GM21447 (cell line): ENCODE measurements at regions not wholly inside any gene's neighbourhood (a gene's known extent, or its start where the extent isn't known, plus 50 kb on each side); places are given as distances from the start of the nearest gene placed in this dataset.
"Not testable (repeated sequence)": the region's sequence is repeated elsewhere in the genome, so short reads cannot be mapped to it uniquely, and the experiment has no call there.

Source experiments
- ATAC-seq: cut with Tn5 transposase; IDR thresholded peaks from one replicate; pipeline ENCODE4 v1.9.1; 2021; ENCODE audit not compliant: unreplicated experiment

DNA sequence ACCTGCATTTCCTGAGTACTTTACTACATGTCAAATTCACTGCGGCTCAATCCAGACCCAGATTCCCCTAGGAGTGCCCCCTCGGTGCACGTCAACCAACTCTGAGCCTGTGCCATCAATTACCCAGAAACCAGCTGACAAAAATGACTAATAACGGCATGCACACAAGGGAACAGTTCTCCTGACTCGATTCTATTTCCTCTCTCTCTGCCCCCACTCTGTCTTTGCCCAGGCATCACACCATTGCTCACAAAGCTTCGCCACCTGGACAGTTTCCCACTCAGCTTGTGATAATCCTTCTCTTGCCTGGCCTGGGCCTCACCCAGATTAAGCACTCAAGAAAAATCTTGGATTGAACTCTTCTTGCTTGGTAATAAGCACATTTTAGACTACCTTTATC is 115.3 kb upstream of the NDUFV2 start:
- peak; percentile 49 for ATAC-seq

DNA sequence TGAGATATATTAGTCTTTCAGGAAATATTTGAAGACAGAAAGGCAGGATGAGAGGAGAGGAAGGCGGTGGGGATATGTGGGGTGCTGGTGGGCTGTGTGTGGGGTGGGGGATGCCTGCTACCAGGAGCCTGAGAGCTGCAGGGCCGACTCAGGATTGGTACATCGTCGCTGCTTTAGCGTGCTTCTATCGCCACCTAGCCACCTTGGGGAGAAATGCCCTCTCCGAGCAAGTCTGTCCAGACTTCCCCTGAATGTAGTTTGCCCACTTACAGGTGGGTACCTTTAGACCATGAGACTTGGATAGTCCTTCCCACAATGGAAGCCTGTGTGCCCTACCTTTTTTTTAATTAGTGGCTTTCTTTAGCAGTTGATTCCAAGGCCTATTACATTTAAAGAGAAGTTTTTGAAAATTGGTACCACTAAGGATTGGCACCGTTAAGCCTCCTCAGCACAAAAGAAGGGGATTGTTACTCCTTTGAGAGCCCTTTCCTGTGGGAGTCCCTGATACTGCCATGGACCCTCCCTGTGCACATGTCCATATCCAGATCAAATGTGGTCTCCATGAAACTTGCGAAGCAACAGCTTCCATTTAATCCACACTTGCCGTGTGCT is 114.1 kb upstream of the NDUFV2 start:
- ATAC-seq = peak; percentile 69

DNA sequence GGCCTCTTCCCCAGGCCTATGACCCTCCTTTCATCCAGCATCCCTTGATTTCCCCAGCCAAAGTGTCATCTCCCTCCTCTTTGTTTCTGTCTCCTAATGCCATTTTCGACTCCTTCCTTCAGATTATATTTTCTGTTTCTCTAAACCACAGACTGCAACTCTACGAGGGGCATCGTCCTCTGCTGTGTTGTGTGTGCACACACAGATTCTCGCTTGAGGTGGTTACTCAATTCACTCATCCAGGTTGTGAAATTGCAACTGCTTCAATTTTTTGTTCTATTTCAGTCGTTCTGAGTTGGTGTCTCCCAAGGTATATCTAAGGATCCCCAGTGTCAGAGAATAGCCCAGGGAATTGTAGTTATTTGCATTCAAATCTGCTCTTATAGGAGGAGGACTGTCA is 113.5 kb upstream of the NDUFV2 start:
- ATAC-seq = no peak

DNA sequence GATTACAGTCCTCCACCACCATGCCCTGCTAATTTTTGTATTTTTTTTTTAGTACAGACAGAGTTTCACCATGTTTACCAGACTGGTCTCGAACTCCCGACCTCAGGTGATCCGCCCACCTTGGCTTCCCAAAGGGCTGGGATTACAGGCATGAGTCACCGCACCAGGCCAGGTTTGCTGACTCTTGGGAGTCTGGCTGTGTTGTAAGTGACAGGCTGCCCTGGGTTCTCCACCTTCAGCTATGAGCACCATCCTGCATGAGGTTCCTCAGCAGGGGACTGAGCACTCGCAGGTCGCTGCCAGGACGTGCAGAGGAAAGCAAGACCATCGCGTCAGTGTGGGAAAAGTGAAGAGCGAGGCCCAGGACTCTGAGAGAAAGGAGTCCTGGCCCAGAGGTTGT is 112.6 kb upstream of the NDUFV2 start:
- ATAC-seq = no peak

DNA sequence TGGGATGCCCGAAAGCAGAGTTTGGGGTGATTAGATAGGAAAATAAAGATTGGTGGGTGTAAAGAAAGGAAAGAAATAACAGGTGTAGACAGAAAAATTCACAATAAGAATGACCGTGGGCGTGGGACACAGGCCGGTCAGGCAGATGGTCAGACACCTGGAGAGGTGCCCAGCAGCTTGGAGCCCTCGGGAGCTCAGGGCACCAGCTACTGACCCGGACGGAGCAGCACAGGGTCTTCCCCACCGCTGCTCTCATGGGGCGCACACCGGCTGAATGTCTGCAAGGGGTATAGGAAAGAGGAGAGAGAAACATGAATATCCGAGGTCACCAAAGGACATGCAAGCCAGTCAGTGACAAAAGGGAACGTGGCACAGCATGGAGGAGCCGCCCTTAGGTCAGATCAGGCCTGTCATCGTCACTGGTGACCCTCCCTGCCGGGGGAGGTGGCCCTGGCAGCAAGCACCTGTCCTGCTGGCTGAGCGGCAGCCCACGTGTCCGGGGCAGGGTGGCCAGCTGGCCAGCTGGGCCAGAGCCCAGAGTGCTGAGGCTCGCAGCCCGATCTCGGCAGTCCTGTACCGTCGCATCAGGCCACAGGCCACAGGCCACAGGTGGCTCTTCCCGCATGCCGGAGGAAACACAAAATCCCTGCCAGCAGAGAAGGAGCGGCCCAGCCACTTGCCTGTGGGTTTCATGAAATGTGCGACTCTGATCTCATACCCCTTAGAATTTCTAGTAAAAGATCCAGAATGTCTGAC is 112.0 kb upstream of the NDUFV2 start:
- ATAC-seq = no peak

DNA sequence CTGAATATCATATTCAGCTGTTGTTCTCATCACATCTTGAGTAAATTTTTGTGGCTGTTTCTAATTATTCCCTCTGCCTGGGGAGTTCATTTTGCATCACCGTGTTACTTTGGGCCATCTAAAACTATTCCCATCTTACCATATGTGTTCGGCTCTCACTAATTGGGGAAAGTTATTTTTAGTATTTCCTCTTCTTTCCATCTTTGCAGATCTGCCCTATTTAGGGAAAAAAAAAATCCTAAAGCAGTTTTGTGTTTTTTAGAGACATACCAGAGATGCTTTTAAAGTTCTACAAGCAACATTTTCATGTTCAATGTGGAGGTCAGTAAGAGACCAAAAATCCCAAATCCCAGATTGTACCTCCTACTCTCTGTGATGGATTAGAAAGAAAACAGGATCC is 111.3 kb upstream of the NDUFV2 start:
- no peak for ATAC-seq

DNA sequence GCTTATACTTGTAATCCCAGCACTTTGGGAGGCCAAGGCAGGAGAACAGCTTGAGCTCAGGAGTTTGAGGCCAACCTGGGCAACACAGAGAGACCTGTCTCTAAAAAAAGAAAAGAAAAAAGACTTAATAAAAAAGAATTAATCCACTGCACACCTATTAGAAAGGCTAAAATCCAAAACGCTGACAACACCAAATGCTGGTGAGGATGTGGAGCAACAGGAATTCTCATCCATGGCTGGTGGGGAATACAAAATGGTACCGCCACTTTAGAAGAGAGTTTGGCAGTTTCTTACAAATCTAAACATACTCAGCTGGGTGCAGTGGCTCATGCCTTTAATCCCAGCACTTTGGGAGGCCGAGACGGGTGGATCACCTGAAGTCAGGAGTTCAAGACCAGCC is 110.0 kb upstream of the NDUFV2 start:
- ATAC-seq = not testable (repeated sequence)

DNA sequence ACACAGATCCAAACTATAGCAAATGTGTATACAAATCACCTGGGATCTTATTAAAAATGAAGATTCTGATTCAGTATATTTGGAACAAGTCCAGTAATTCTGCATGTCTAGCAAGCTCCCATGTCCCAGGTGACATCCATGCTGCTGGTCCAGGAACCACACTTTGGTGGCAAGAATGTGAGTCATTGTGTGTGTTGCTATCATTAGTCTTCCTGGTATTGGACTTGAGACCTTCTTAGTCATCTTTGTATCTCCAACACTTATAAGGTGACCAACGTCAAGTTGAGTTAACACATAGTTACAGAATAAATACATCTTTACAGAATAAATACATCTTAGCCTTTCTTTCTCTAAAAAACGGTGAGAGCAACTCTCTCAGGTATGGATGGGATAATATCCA is 107.9 kb upstream of the NDUFV2 start:
- ATAC-seq = no peak

DNA sequence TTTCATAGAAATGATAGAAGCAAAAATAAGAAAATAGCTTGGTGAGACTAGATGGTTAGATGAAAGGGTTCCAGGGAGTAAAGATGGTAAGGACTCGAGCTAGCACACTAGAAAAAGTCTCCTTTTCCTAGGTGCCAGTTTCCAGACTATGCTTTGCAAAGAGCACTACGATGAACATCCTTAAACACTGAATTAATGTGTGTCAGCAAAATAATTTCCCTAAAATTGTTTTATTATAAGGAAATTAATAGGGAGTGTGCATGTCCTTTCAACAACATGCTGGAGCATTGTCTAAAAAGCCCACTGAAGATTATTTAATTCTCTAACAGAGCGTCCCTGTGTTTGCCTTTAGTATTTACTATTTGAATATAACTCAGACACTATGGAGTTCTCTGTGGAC is 107.4 kb upstream of the NDUFV2 start:
- no peak for ATAC-seq

DNA sequence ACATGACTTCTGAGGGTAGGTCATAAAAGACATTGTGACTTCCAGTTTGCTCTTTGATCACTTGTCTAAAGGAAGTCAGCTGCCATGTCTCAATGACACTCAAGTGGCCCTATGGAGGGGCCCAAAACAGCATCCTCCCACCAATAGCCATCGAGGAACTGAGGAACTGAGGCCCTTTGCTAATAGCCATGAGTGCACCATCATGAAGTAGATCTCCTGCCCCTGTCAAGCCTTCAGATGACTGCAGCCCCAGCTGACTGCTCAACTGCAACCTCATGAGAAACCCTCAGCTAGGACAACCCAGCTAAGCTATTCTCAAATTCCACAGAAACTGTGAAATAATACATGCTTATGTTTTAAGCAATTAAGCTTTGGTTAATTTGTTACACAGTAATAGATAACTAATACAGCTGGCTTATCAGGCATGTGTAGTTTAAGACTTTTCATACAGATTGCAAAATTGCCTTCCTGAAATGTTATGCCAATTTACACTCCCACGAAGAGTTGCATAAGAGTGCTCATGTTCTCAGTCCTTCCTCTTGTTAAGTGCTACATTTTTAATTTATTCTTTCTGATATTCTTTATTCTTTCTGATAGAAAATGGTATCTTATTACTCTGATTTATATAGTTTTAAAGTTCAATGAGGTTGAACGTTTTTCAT is 105.6 kb upstream of the NDUFV2 start:
- no peak for ATAC-seq

DNA sequence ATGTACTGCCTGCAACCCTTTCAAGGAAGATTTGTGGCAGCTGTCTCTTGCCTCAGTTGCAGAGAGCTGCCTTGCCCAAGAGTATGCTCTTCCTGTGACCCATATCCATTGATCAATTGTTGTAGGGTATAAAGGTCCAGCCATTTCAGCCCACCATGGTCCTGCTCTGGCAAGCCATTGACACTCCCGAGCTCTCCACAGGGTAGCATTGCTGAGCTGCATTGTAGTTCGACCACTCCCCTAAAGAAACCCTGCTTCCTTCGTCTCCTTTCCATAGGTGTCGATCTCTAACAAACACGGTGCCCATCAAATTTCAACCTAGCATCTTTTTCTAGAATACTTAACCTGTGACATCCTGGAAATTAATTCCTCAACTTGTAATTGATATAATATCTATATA is 104.9 kb upstream of the NDUFV2 start:
- no peak for ATAC-seq

DNA sequence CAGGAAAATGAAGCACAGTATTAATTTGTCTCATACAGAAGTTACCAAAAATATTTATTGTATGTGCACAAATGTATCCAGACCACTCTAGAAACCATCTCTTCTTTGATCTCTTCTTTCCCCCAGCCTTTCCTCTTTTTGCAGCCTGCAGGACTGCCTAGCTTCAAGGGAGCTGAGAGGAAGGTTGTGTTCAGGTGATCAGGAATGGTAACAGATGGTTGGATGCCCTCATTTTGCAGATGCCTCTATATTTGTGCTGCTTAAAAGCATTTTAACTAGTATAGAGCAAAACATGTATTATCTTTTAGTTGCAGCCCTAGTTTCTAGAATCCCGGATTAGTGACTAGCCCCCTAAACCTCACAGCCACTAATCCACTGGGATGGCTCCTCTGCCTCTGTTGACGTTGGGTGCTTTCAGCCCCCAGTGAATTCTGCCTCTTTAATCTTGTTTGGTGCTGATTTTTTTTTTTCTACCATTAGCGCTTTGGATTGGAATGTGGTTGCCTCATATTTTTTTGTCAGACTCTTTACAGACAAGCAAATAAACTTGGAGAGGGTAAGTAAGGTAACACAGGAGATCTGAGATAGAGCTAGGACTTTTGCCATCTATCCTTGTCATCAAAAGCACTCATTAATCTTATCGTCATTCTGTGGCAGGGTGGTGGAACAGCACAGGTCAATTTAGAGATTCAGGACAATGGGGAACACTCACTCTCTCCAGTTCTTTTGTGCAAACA is 103.8 kb upstream of the NDUFV2 start:
- no peak for ATAC-seq

DNA sequence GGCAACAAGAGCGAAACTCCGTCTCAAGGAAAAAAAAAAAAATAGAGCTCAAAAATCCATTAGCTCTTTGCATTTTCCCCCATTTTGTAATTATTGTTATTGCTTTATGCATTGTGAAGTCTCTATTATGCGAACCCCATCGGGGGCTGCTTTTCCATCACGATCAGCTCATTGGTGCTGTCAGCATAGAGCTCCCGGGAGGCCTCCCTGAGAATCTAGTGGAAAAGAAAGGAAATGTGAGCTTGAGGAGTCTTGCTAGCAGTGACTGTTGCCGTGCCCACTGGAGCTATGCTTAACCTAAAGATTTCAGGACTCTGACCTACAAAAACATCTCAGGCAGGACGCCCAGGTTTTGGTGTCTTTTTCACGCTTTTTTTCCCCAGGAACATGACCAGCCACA is 102.6 kb upstream of the NDUFV2 start:
- ATAC-seq = no peak

DNA sequence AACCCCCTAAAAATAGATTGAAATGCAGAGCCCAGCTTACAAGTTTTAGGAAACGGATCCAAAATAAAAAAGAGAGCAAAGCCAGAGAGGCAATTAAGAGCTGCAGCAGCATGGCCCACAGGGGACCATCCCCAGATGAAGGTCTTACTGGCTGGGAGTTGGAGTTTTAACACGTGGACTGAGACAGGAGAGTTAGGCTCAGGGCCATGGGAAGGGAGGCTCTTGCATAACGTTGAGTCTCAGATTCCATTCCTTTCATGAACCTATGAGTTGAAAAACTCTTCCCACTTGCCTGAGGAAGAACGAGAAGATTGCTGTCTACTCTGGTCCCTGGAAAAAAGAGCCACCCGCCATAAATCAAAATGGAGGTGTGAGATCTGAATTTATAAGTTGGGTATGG is 101.8 kb upstream of the NDUFV2 start:
- ATAC-seq = no peak

DNA sequence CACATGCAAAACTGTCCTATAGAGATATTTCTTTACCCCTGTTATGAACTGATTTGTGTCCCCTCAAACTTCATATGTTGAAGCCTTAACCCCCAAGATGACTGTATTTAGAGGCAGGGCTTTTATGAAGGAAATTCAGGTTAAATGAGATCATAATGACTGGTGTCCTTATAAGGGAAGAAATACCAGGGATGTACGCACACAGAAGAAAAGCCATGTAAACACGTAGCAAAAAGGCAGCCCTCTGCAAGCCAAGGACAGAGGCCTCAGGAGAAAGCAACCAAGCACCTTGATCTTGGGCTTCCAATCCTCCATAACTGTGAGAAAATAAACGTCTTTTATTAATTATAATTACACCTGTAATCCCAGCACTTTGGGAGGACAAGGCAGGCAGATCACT is 101.3 kb upstream of the NDUFV2 start:
- no peak for ATAC-seq

DNA sequence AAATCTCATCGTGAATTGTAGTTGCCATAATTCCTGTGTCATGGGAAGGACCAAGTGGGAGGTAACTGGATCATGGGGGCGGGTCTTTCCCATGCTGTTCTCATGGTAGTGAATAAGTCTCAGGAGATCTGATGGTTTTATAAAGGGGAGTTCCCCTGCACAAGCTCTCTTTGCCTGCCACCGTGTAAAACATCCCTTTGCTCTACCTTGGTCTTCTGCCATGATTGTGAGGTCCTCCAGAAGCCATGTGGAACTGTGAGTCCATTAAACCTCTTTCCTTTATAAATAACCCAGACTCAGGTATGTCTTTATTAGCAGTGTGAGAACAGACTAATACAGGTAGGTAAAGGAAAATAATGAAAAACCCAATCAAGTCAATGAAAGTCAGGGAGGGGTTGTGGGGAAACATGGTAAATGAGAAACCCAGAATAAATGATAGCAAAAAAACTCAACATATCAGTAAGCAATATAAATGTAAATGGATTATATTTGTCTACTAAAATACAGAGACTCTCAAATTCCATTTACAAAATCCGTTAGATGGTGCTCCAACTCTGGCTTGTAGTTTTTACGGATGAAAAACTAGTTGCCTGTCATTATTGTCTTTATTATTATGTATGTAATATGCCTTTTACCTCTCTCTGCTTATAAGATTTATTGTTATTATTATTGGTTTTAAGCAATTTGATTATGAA is 98.9 kb upstream of the NDUFV2 start:
- ATAC-seq = no peak

DNA sequence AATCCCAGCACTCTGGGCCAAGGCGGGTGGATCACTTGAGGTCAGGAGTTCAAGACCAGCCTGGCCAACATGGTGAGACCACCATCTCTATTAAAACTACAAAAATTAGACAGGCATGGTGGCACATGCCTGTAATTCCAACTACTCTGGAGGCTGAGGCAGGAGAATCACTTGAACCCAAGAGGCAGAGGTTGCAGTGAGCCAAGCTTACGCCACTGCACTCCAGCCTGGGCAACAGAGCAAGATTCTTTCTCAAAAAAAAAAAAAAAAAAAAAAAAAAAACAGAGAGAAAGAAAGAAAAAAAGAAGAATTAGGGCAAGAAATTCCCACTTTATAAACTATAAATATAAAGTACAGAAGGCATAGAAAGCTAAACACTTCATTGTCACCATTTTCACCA is 98.2 kb upstream of the NDUFV2 start:
- not testable (repeated sequence) for ATAC-seq

DNA sequence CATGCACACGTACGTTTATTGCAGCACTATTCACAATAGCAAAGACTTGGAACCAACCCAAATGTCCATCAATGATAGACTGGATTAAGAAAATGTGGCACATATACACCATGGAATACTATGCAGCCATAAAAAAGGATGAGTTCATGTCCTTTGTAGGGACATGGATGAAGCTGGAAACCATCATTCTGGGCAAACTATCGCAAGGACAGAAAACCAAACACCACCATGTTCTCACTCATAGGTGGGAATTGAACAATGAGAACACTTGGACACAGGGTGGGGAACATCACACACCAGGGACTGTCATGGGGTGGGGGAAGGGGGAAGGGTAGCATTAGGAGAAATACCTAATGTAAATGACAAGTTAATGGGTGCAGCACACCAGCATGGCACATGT is 94.8 kb upstream of the NDUFV2 start:
- ATAC-seq = not testable (repeated sequence)

DNA sequence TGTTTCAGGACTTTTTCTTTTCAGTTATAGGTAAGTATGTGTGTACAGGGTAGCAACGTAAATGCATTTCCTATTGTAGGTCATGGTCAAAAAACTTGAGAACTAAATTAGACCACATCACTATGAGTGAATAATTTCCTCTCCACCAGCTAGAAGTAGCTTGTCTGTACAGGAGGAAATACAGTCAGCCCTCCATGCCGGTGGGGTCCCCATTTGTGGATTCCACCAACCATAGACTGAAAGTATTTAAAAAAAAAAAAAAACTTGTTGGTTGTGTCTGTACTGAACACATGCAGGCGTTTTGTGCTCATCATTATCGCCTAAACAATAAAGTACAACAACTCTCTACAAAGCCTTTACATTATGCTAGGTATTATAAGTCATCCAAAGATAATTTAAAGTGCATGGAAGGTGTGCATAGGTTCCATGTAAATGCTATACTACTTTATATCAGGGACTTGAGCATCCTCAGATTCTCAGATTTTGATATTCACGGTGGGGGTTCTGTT is 94.2 kb upstream of the NDUFV2 start:
- ATAC-seq = no peak

DNA sequence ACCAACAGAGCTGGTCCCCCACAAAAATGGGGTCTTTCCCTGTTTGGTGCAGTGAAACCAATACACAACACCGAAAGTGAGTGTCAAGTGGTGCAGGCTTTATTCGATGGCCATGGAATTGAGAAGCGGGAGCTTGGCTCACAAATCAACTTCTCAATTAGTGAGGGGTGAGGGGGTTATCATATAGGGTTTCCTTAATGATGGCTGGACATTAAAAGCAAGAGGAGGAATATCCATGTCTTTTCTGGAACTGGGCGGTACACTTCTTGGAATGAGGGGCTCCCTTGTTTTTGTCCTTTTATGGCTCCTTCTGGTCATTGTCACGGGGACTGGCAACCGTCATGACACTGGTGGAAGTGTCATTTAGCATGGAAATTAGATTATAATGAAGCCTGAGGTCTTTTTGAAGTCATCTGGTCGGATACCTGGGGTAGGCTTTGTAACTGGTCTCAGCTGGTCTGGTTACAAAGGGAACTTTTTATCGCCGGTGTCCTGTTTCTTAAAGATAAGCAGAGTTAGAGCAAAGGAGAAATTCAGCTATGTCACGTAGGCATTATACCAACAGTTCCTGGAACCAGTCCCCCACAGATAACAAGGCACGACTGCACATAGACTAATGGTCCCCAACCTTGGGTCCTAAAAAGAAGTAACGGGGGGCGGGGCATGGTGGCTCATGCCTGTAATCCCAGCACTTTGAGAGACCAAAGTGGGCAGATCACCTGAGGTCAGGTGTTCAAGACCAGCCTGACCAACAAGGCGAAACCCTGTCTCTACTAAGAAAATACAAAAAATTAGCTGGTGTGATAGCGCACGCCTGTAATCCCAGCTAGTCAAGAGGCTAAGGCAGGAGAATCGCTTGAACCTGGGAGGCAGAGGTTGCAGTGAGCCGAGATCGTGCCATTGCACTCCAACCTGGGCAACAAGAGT is 93.5 kb upstream of the NDUFV2 start:
- ATAC-seq = no peak
